A673 (cell line): ENCODE measurements at regions not wholly inside any gene's neighbourhood (a gene's known extent, or its start where the extent isn't known, plus 50 kb on each side); places are given as distances from the start of the nearest gene placed in this dataset.

Source experiments
- CTCF ChIP-seq: fragments of 300-800, 200-600 bp; sonication (generic); conservative IDR thresholded peaks from 2 replicates; pipeline ENCODE4 v1.5.1; 2017; ENCODE audit warnings: low read depth, mild to moderate bottlenecking, antibody characterized with exemption, low read length, moderate library complexity, mixed read lengths
- EZH2 ChIP-seq: fragments of 200-600 bp; sonication (generic); IDR thresholded peaks from 2 replicates; pipeline ENCODE4 v1.6.1; 2017; ENCODE audit warnings: borderline replicate concordance, low read depth, mild to moderate bottlenecking, mixed read lengths, antibody characterized with exemption, low read length; ENCODE audit not compliant: poor library complexity, severe bottlenecking

- no peak for TF ChIP-seq CTCF
- no peak for TF ChIP-seq EZH2
Observed at GRCh38 chr16:64159976-64160375, 961.9 kb downstream of the CDH11 start.
